SU-DHL-6 (cell line): ENCODE measurements at regions not wholly inside any gene's neighbourhood (a gene's known extent, or its start where the extent isn't known, plus 50 kb on each side); places are given as distances from the start of the nearest gene placed in this dataset.

Experiments
- H2AFZ ChIP-seq: fragments of 200-600 bp; sonication (generic); 2 replicates; pipeline ENCODE4 v1.6.1; 2014; ENCODE audit warnings: low read depth, mild to moderate bottlenecking, moderate library complexity, mixed read lengths, antibody characterized with exemption, low read length; ENCODE audit not compliant: severe bottlenecking
- H3F3A ChIP-seq: fragments of 200-600 bp; shearing (Covaris generic); 2 replicates; pipeline ENCODE4 v1.6.0; 2016; ENCODE audit warnings: antibody characterized with exemption, mild to moderate bottlenecking; ENCODE audit not compliant: insufficient read depth
- H3K27ac ChIP-seq: fragments of 200-600 bp; sonication (generic); 2 replicates; pipeline ENCODE4 v1.5.1; 2016; ENCODE audit warnings: low read depth, mild to moderate bottlenecking, low read length, moderate library complexity, mixed read lengths
- H3K27me3 ChIP-seq: fragments of 200-600 bp; sonication (generic), shearing (Covaris generic); 2 replicates; pipeline ENCODE4 v1.6.0; 2014; ENCODE audit warnings: mild to moderate bottlenecking, low read length
- H3K36me3 ChIP-seq: fragments of 200-600 bp; sonication (generic); 2 replicates; pipeline ENCODE4 v1.6.1; 2014; ENCODE audit warnings: mild to moderate bottlenecking, low read length, mixed read lengths
- H3K4me2 ChIP-seq: fragments of 300-600, 200-600 bp; shearing (Covaris generic), sonication (generic); 2 replicates; pipeline ENCODE4 v1.6.0; 2014; ENCODE audit warnings: low read length, low read depth, mild to moderate bottlenecking; ENCODE audit not compliant: poor library complexity, severe bottlenecking
- H3K4me3 ChIP-seq: fragments of 200-600 bp; sonication (generic); 2 replicates; pipeline ENCODE4 v1.5.1; 2014; ENCODE audit warnings: antibody characterized with exemption, low read length, mild to moderate bottlenecking, mixed read lengths; ENCODE audit not compliant: insufficient read depth, poor library complexity, severe bottlenecking
- H3K79me2 ChIP-seq: fragments of 200-600 bp; sonication (generic); 2 replicates; pipeline ENCODE4 v1.6.1; 2014; ENCODE audit warnings: mild to moderate bottlenecking, low read length, moderate library complexity; ENCODE audit not compliant: insufficient read depth
- H3K9ac ChIP-seq: fragments of 200-600 bp; sonication (generic); 2 replicates; pipeline ENCODE4 v1.7.0; 2014; ENCODE audit warnings: mild to moderate bottlenecking, low read length
- H3K9me2 ChIP-seq: fragments of 200-600 bp; sonication (generic); replicated peaks from 2 replicates; pipeline ENCODE4 v1.6.1; 2014; ENCODE audit warnings: low read length; ENCODE audit not compliant: insufficient read depth
- H3K9me3 ChIP-seq: fragments of 200-600 bp; sonication (generic); 2 replicates; pipeline ENCODE4 v1.6.1; 2014; ENCODE audit warnings: low read length, mixed read lengths; ENCODE audit not compliant: insufficient read depth
- H4K20me1 ChIP-seq: fragments of 200-600 bp; sonication (generic); 2 replicates; pipeline ENCODE4 v1.6.1; 2014; ENCODE audit warnings: low read depth, mild to moderate bottlenecking, antibody characterized with exemption, low read length, moderate library complexity, mixed read lengths
- CTCF ChIP-seq: fragments of 200-600 bp; sonication (generic); IDR thresholded peaks from one replicate; pipeline ENCODE4 v1.5.1; 2017; ENCODE audit warnings: antibody characterized with exemption, mild to moderate bottlenecking, low read length, moderate library complexity; ENCODE audit not compliant: insufficient read depth, poor library complexity, severe bottlenecking
- EZH2phosphoT487 ChIP-seq: fragments of 200-600 bp; sonication (generic), shearing (Covaris generic); conservative IDR thresholded peaks from 2 replicates; pipeline ENCODE4 v1.6.1; 2018; ENCODE audit warnings: mild to moderate bottlenecking, antibody characterized with exemption, low read length, moderate library complexity, mixed read lengths

GRCh38 chr10:78474743-78475142, 441.1 kb downstream of the RPS24 start:
- no peaks in the 10 kb centered on the region for H3K9me2 ChIP-seq
- H3F3A ChIP-seq, result no peaks in the 10 kb centered on the region
- H4K20me1 ChIP-seq, result no peaks in the 10 kb centered on the region
- H3K9me3 ChIP-seq, result no peaks in the 10 kb centered on the region
- no peak overlapping the region for H3K4me2 ChIP-seq
- TF ChIP-seq EZH2phosphoT487 (no peak), CTCF (no peak)
- H3K36me3 ChIP-seq, result no peaks in the 10 kb centered on the region
- H3K79me2 ChIP-seq, result no peaks in the 10 kb centered on the region
- H2AFZ ChIP-seq, result no peak overlapping the region
- no peak overlapping the region for H3K9ac ChIP-seq
- H3K27me3 ChIP-seq, result no peaks in the 10 kb centered on the region
- H3K4me3 ChIP-seq, result no peak overlapping the region
- H3K27ac ChIP-seq, result no peak overlapping the region

- no peaks in the 10 kb centered on the region for H4K20me1 ChIP-seq
- H3F3A ChIP-seq, result no peaks in the 10 kb centered on the region
- no peaks in the 10 kb centered on the region for H3K36me3 ChIP-seq
- H3K79me2 ChIP-seq, result no peaks in the 10 kb centered on the region
- no peak for TF ChIP-seq EZH2phosphoT487
- TF ChIP-seq CTCF, result no peak
- H3K9me3 ChIP-seq, result no peaks in the 10 kb centered on the region
- H3K27ac ChIP-seq, result no peak overlapping the region
- H2AFZ ChIP-seq, result no peak overlapping the region
- no peak overlapping the region for H3K9ac ChIP-seq
- no peaks in the 10 kb centered on the region for H3K27me3 ChIP-seq
- no peaks in the 10 kb centered on the region for H3K9me2 ChIP-seq
- H3K4me3 ChIP-seq, result no peak overlapping the region
- H3K4me2 ChIP-seq, result no peak overlapping the region
These were observed 441.8 kb downstream of the RPS24 start for GRCh38 chr10:78475437-78475836.

GRCh38 chr10:78476156-78476555, 442.5 kb downstream of the RPS24 start:
- H3K9me2 ChIP-seq, result no peaks in the 10 kb centered on the region
- H3K79me2 ChIP-seq, result no peaks in the 10 kb centered on the region
- H3K36me3 ChIP-seq, result no peaks in the 10 kb centered on the region
- H3K4me2 ChIP-seq, result no peak overlapping the region
- H3K9me3 ChIP-seq, result no peaks in the 10 kb centered on the region
- H2AFZ ChIP-seq, result no peak overlapping the region
- H3K9ac ChIP-seq, result no peak overlapping the region
- no peaks in the 10 kb centered on the region for H3K27me3 ChIP-seq
- H4K20me1 ChIP-seq, result no peaks in the 10 kb centered on the region
- H3F3A ChIP-seq, result no peaks in the 10 kb centered on the region
- H3K4me3 ChIP-seq, result no peak overlapping the region
- H3K27ac ChIP-seq, result no peak overlapping the region
- no peak for TF ChIP-seq EZH2phosphoT487
- no peak for TF ChIP-seq CTCF

GRCh38 chr10:78476844-78477243, 443.2 kb downstream of the RPS24 start:
- Histone ChIP-seq H3K9me2 (no peaks in the 10 kb centered on the region), H3K4me3 (no peak overlapping the region), H3K36me3 (no peaks in the 10 kb centered on the region), H2AFZ (no peak overlapping the region), H3K27ac (no peak overlapping the region), H3K9me3 (no peaks in the 10 kb centered on the region), H3F3A (no peaks in the 10 kb centered on the region), H4K20me1 (no peaks in the 10 kb centered on the region), H3K27me3 (no peaks in the 10 kb centered on the region), H3K9ac (no peak overlapping the region), H3K79me2 (no peaks in the 10 kb centered on the region), H3K4me2 (no peak overlapping the region)
- TF ChIP-seq EZH2phosphoT487 (no peak), CTCF (no peak)
